ENCODE measurements at regions not wholly inside any gene's neighbourhood (a gene's known extent, or its start where the extent isn't known, plus 50 kb on each side); places are given as distances from the start of the nearest gene placed in this dataset.

DNA sequence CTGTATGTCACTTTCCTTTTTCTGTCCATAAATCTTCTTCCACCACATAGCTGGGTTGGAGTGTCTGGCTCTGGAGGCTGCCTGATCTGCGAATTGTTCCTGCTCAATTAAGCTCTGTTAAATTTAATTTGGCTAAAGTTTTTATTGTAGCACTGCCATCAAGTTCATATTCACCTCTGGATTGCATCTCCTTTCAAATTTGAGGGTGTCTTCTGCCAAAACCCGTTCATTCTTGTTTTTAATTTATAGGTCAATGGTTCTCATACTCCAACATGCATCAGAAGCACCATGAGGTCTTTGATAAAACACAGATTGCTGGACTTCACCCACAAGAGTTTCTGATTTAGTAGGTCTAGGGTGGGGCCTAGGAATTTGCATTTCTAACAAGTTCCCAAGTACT, 276.5 kb upstream of the NECTIN3 start:
- H3K4me3 ChIP-seq (ENCODE audit: low read length) = no peak overlapping the region
- no peak for DNase-seq (ENCODE audit: low read depth)
- TF ChIP-seq, protein P1, sequence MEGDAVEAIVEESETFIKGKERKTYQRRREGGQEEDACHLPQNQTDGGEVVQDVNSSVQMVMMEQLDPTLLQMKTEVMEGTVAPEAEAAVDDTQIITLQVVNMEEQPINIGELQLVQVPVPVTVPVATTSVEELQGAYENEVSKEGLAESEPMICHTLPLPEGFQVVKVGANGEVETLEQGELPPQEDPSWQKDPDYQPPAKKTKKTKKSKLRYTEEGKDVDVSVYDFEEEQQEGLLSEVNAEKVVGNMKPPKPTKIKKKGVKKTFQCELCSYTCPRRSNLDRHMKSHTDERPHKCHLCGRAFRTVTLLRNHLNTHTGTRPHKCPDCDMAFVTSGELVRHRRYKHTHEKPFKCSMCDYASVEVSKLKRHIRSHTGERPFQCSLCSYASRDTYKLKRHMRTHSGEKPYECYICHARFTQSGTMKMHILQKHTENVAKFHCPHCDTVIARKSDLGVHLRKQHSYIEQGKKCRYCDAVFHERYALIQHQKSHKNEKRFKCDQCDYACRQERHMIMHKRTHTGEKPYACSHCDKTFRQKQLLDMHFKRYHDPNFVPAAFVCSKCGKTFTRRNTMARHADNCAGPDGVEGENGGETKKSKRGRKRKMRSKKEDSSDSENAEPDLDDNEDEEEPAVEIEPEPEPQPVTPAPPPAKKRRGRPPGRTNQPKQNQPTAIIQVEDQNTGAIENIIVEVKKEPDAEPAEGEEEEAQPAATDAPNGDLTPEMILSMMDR (conservative IDR thresholded peaks at IDR 0.05; ENCODE audit: low read length) = no peak

DNA sequence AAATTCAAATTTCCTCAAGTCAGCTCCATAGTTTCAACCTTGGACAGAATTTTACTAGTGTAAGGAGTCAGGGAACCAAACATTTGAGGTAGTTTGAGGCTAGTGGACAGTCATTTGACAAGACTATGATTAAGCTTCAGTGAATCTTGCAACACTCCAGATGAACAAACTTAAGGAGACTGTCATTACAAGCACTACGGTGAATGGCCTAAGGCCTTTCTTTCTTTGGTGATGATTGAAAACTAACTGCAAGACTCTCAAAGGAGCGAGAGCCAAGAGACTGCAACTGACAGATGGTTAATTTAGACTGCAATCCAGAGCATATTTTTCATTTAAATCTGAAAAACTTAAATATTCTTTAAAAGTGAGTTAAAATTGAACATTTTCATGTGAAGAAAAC, 272.3 kb upstream of the NECTIN3 start:
- peak; percentile 56 for DNase-seq (ENCODE audit: low read depth)
- TF ChIP-seq, protein P1 (conservative IDR thresholded peaks at IDR 0.05; ENCODE audit: low read length) = no peak
- no peak overlapping the region for H3K4me3 ChIP-seq (ENCODE audit: low read length)

DNA sequence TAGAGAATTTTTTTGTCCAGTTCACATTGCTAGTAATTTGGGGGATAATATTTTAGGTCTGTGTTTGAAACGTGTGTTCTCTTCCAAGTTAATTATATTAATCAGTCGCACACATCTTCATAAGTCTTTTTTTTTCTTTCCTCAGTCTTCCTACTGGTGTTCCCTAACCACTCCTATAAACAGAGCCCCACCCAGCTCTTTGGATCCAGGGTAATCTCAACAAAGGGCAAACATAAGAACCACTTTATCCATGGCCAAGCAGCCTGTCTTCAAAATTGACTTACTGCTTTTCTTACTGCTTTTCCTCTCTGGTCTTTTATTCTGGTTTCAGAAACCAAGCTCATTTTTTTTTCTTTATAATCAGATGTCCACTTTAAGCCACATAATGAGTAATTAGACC, 266.8 kb upstream of the NECTIN3 start:
- TF ChIP-seq, protein P1 (conservative IDR thresholded peaks at IDR 0.05; ENCODE audit: low read length) = no peak
- H3K4me3 ChIP-seq (ENCODE audit: low read length) = no peak overlapping the region
- no peak for DNase-seq (ENCODE audit: low read depth)

DNA sequence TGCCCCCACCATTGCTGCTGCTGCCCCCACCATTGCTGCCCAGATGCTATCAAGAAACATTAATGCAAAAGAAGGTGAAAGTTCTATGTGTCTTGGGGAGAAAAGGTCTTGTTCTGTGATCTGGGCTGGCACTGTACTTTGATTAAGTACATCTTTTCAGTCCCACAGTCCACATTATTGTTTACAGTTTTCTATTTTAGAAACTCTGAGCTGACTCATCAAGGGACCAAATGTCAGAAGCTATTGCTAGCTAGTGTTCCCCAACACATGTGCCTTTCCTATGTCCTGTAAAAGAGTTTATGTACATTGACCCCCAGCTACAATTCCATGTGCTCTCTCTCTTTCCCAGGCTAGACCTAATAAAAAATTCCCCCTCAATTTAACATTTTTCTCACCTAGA, 264.7 kb upstream of the NECTIN3 start:
- TF ChIP-seq, protein P1 (conservative IDR thresholded peaks at IDR 0.05; ENCODE audit: low read length) = no peak
- H3K4me3 ChIP-seq (ENCODE audit: low read length) = no peak overlapping the region
- peak; percentile 21 for DNase-seq (ENCODE audit: low read depth)

DNA sequence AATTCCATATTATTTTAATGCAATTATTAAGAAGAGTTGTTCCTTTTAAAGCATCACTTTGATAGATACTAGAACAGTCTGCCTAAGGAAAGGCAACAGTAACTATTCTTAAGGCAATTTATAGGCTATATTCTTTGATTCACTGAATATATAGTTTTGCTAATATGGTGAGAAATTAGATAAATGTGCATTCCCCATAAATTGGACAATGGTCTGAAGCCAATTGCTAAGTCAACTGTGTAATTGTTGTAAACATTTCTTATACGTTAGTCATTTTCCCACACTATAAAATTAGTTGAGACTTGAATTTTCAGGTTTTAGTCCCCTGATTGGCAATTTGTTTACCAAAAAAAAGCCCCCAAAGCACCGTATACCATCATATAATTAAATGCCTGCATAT, 263.0 kb upstream of the NECTIN3 start:
- no peak for DNase-seq (ENCODE audit: low read depth)
- no peak overlapping the region for H3K4me3 ChIP-seq (ENCODE audit: low read length)
- TF ChIP-seq, protein P1 (conservative IDR thresholded peaks at IDR 0.05; ENCODE audit: low read length) = no peak

DNA sequence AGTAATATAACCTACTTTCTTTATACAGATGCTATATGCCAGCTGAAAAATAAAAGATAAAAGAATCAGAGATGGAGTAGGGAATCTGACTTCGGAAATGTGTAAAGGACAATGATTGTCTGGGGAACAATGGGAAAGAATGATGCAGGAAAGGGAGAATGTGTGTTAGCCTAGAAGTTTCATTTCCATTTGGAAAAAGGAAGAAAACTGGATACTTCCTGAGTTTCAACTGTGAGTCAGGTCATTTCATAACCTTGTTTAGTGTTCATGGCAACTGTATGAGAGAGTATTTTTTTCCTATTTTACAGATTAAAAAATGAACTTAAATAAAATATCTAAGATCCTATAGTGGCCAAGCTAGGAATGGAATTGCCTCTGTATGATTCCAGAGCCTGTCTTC, 261.3 kb upstream of the NECTIN3 start:
- peak; percentile 56 for DNase-seq (ENCODE audit: low read depth)
- H3K4me3 ChIP-seq (ENCODE audit: low read length) = no peak overlapping the region
- TF ChIP-seq, protein P1 (conservative IDR thresholded peaks at IDR 0.05; ENCODE audit: low read length) = no peak

DNA sequence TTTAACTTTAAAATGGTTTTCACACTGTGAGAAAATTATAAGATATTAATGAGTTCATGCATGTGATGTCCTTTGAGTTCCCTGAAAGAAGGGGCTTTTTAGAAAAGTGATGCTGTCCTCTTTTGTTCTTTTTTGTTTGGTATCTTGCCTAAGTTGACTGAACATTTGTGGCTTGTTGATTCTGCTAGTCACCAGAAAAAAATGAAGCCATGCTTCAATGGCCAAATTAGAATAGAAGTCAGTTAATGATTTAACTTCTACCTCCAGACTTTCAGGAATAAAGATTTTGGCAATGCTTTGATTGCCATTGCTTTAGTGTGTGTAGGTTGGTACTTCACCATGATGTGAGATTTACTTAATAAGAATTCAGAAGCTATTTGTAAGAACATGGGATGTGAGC, 260.6 kb upstream of the NECTIN3 start:
- DNase-seq (ENCODE audit: low read depth) = peak; percentile 56
- TF ChIP-seq, protein P1 (conservative IDR thresholded peaks at IDR 0.05; ENCODE audit: low read length) = no peak

More for the DNA sequence above, 260.6 kb upstream of the NECTIN3 start:
- no peak overlapping the region for H3K4me3 ChIP-seq (ENCODE audit: low read length)
